HL-60 (cell line): ENCODE measurements at regions not wholly inside any gene's neighbourhood (a gene's known extent, or its start where the extent isn't known, plus 50 kb on each side); places are given as distances from the start of the nearest gene placed in this dataset.

ENCODE experiments used
- CTCF ChIP-seq: IDR thresholded peaks from one replicate; pipeline ENCODE4 v1.5.1; 2011; ENCODE audit warnings: low read length, control low read depth, inconsistent platforms; ENCODE audit not compliant: insufficient read depth
- POLR2AphosphoS5 ChIP-seq: IDR thresholded peaks from 2 replicates; pipeline ENCODE4 v1.6.1; 2012; ENCODE audit warnings: low read depth

- TF ChIP-seq CTCF (no peak), POLR2AphosphoS5 (no peak)
These were observed 163.8 kb downstream of the RPL10L start for GRCh38 chr14:46487582-46488350.
